ENCODE measurements at regions not wholly inside any gene's neighbourhood (a gene's known extent, or its start where the extent isn't known, plus 50 kb on each side); places are given as distances from the start of the nearest gene placed in this dataset.

- TF ChIP-seq CTCF (IDR thresholded peaks at IDR 0.05) (no peak), POLR2A (IDR thresholded peaks at IDR 0.05) (no peak)
Measured at GRCh38 chr1:184166485-184166884, 115.0 kb downstream of the TSEN15 start.
